ENCODE measurements at regions not wholly inside any gene's neighbourhood (a gene's known extent, or its start where the extent isn't known, plus 50 kb on each side); places are given as distances from the start of the nearest gene placed in this dataset.
"Not testable (repeated sequence)": the region's sequence is repeated elsewhere in the genome, so short reads cannot be mapped to it uniquely, and the experiment has no call there.

DNA sequence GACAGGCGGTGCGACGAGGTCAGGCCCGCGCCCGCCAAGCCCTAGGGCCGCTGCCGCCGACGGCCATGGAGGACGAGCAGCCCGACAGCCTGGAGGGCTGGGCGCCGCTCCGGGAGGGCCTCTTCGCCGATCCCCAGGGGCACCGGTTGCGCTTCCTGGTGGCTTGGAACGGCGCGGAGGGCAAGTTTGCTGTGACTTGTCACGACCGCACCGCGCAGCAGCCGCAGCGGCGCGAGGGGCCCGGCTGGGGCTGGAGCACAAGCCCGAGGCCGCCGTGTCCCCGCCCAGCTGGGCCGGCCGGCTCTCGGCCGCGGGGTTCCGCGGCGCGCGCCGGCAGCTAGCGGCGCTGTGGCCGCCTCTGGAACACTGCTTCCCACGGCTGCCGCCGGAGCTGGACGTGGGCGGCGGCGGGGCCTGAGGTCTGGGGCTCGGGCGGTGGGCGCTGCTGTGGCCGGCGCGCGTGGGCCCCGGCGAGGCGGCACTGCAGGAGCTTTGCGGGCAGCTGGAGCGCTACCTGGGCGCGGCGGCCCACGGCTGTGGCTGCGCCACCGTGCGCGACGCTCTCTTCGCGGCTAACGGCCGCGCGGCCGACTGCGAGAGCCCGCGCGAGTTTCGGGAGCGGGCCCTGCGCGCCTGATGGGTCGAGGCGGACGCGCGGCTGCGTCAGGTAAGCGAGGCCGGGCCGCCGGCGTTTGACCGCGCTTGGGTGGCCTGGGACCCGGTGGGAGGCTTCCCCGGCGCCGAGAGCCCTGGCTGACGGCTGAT, 122.0 kb upstream of the NIPA1 start:
- H4K20me1 ChIP-seq (ENCODE audit: insufficient read depth); H3K79me2 ChIP-seq (ENCODE audit: insufficient read depth); H3F3A ChIP-seq (replicated peaks; ENCODE audit: insufficient read depth); H3K9ac ChIP-seq; H3K36me3 ChIP-seq (replicated peaks in 1 of 2; ENCODE audit: control insufficient read depth in 1 of 2, insufficient read depth in 2 of 2, low read length in 1 of 2); H2AFZ ChIP-seq (ENCODE audit: low read depth); H3K27me3 ChIP-seq (ENCODE audit: insufficient read depth); H3K9me3 ChIP-seq; CTCF ChIA-PET; H3K4me1 ChIP-seq (ENCODE audit: control insufficient read depth in 1 of 2, insufficient read depth in 2 of 2, low read depth in 1 of 2, low read length in 1 of 2); H3K9me2 ChIP-seq; H3K27ac ChIP-seq (ENCODE audit: low read depth in 2 of 2, low read length in 1 of 2); POLR2A ChIA-PET: not testable (repeated sequence)
- 0% methylated on average over 3 of the region's 110 CpGs for WGBS (ENCODE audit: low lambda C conversion rate)
- Histone ChIP-seq H3K4me2 (peak overlapping the region; percentile 50; the same call in 1 of the 2 replicates), H3K4me3 (ENCODE audit: low read depth in 2 of 2, low read length in 1 of 2) (peak overlapping the region in 1 of 2 experiments; percentile 31; a peak in 3 of 4 replicates)
- peak; percentile 25 for DNase-seq

DNA sequence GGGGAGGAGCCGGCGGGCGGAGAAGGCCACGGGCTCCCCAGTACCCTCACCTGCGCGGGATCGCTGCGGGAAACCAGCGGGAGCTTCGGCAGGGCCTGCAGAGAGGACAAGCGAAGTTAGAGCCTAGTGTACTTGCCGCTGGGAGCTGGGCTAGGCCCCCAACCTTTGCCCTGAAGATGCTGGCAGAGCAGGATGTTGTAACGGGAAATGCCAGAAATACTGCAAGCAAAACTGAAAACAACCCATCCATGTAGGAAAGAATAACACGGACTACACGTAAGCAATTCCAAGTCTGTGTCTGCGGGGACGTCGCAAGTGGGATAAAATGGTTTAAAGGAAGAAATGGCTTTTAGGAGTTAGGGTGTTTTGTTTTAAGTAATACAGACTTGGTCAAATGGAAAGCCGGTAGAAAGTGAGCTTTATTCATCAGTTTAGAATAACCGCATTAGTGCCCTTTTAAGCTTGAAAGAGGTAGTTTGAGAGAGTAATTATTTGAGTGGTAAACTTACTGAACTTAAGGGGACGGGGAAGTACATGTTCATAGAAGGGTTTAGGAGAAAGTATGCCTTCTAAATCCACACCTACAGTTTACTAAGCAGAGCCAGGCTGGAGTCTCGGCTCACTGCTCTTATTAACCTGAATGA, 121.3 kb upstream of the NIPA1 start:
- WGBS (ENCODE audit: low lambda C conversion rate), result 18% methylated on average over 11 of the region's 22 CpGs
- DNase-seq; H3K4me1 ChIP-seq (ENCODE audit: control insufficient read depth in 1 of 2, insufficient read depth in 2 of 2, low read depth in 1 of 2, low read length in 1 of 2); H3K79me2 ChIP-seq (ENCODE audit: insufficient read depth); H3K4me3 ChIP-seq (ENCODE audit: low read depth in 2 of 2, low read length in 1 of 2); H3K9me3 ChIP-seq; H3F3A ChIP-seq (replicated peaks; ENCODE audit: insufficient read depth); POLR2A ChIA-PET; H3K9ac ChIP-seq; H3K27me3 ChIP-seq (ENCODE audit: insufficient read depth); H3K36me3 ChIP-seq (replicated peaks in 1 of 2; ENCODE audit: control insufficient read depth in 1 of 2, insufficient read depth in 2 of 2, low read length in 1 of 2); H3K27ac ChIP-seq (ENCODE audit: low read depth in 2 of 2, low read length in 1 of 2); CTCF ChIA-PET; H3K9me2 ChIP-seq; H4K20me1 ChIP-seq (ENCODE audit: insufficient read depth): not testable (repeated sequence)
- Histone ChIP-seq H3K4me2 (peak overlapping the region; percentile 50), H2AFZ (ENCODE audit: low read depth) (peak overlapping the region; percentile 59; the same call in 1 of the 2 replicates)

DNA sequence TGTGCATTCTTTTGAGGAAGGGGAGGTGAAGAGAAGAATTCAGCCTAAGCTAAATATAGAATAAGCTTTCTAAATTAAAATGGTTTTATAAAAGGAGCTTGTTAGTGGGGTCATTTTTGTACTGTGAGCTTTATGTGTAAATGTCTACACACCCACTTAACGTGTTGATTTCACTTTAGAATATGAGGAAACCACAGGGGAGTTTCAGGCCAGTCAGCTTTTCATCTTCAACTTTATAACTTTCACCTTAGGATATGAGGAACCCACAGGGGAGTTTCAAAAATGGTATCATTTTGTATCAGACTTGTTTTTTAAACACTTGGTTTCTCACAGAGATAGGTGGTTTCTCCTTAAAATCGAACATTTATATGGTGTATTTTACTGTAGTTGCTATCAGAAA, 120.7 kb upstream of the NIPA1 start:
- H3K27ac ChIP-seq (ENCODE audit: low read depth in 2 of 2, low read length in 1 of 2); H3K9ac ChIP-seq; H3K27me3 ChIP-seq (ENCODE audit: insufficient read depth); H3K4me3 ChIP-seq (ENCODE audit: low read depth in 2 of 2, low read length in 1 of 2); H3K79me2 ChIP-seq (ENCODE audit: insufficient read depth); CTCF ChIA-PET; H4K20me1 ChIP-seq (ENCODE audit: insufficient read depth); POLR2A ChIA-PET; H2AFZ ChIP-seq (ENCODE audit: low read depth); H3K4me1 ChIP-seq (ENCODE audit: control insufficient read depth in 1 of 2, insufficient read depth in 2 of 2, low read depth in 1 of 2, low read length in 1 of 2); H3K36me3 ChIP-seq (replicated peaks in 1 of 2; ENCODE audit: control insufficient read depth in 1 of 2, insufficient read depth in 2 of 2, low read length in 1 of 2); H3K9me3 ChIP-seq; DNase-seq; H3F3A ChIP-seq (replicated peaks; ENCODE audit: insufficient read depth); H3K9me2 ChIP-seq: not testable (repeated sequence)
- WGBS (ENCODE audit: low lambda C conversion rate), result 8% methylated on average over 2 of the region's 2 CpGs
- peak overlapping the region; percentile 50 for H3K4me2 ChIP-seq

DNA sequence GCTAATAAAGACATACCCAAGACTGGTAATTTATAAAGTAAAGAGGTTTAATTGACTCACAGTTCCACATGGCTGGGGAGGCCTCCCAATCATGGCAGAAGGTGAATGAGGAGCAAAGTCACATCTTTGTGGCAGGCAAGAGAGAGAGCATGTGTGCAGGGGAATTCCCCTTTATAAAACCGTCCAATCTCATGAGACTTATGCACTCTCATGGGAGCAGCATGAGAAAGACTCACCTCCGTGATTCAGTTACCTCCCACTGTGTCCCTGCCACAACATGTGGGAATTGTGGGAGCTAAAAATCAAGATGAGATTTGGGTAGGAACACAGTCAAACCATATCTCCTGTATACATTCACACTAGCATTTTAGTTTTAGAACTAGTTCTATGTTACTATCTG, 101.7 kb upstream of the NIPA1 start:
- H3K9me3 ChIP-seq; H3K4me3 ChIP-seq (ENCODE audit: low read depth in 2 of 2, low read length in 1 of 2); H3K27me3 ChIP-seq (ENCODE audit: insufficient read depth); H2AFZ ChIP-seq (ENCODE audit: low read depth); H3K36me3 ChIP-seq (replicated peaks in 1 of 2; ENCODE audit: control insufficient read depth in 1 of 2, insufficient read depth in 2 of 2, low read length in 1 of 2); H4K20me1 ChIP-seq (ENCODE audit: insufficient read depth); POLR2A ChIA-PET; H3F3A ChIP-seq (replicated peaks; ENCODE audit: insufficient read depth); H3K9ac ChIP-seq; H3K79me2 ChIP-seq (ENCODE audit: insufficient read depth); DNase-seq; H3K27ac ChIP-seq (ENCODE audit: low read depth in 2 of 2, low read length in 1 of 2); H3K4me2 ChIP-seq; H3K9me2 ChIP-seq; CTCF ChIA-PET; H3K4me1 ChIP-seq (ENCODE audit: control insufficient read depth in 1 of 2, insufficient read depth in 2 of 2, low read depth in 1 of 2, low read length in 1 of 2): not testable (repeated sequence)
- WGBS (ENCODE audit: low lambda C conversion rate), result 14% methylated on average over 2 of the region's 2 CpGs

Data from SK-N-SH (cell line).